Endodermal cell (in vitro differentiated cells): ENCODE measurements at regions not wholly inside any gene's neighbourhood (a gene's known extent, or its start where the extent isn't known, plus 50 kb on each side); places are given as distances from the start of the nearest gene placed in this dataset.
A peak's percentile ranks its signal among the peaks of the same experiment; 100 is the strongest.

ENCODE experiments used
- DNase-seq: peaks from one replicate; pipeline ENCODE4 v3.0.0-alpha.2; 2017
- H3K27ac ChIP-seq: 2 replicates; pipeline ENCODE4 v1.5.1; 2013; ENCODE audit warnings: mild to moderate bottlenecking, low read depth, low read length, moderate library complexity
- H3K27me3 ChIP-seq: 2 replicates; pipeline ENCODE4 v1.6.1; 2013; ENCODE audit warnings: mild to moderate bottlenecking, low read length, moderate library complexity; ENCODE audit not compliant: insufficient read depth, control insufficient read depth, poor library complexity, severe bottlenecking
- H3K36me3 ChIP-seq: 2 replicates; pipeline ENCODE4 v1.7.0; 2013; ENCODE audit warnings: mild to moderate bottlenecking, low read length, moderate library complexity; ENCODE audit not compliant: control insufficient read depth, insufficient read depth
- H3K4me1 ChIP-seq: one replicate; pipeline ENCODE4 v1.7.0; 2013; ENCODE audit warnings: low read length; ENCODE audit not compliant: control insufficient read depth, insufficient read depth
- H3K4me3 ChIP-seq: 2 replicates; pipeline ENCODE4 v1.5.1; 2013; ENCODE audit warnings: mild to moderate bottlenecking, low read length, moderate library complexity
- H3K9ac ChIP-seq: 2 replicates; pipeline ENCODE4 v1.6.1; 2013; ENCODE audit warnings: mild to moderate bottlenecking, low read length, moderate library complexity; ENCODE audit not compliant: poor library complexity, severe bottlenecking; ENCODE audit errors: extremely low read depth
- H3K9me3 ChIP-seq: 2 replicates; pipeline ENCODE4 v1.6.1; 2013; ENCODE audit warnings: mild to moderate bottlenecking, low read length, moderate library complexity; ENCODE audit not compliant: control insufficient read depth
- H3K27ac Mint-ChIP-seq: 2 replicates; pipeline ENCODE4 v1.8.0; 2020; ENCODE audit warnings: mixed read lengths
- H3K27me3 Mint-ChIP-seq: 2 replicates; pipeline ENCODE4 v1.8.0; 2021; ENCODE audit warnings: mild to moderate bottlenecking, mixed read lengths; ENCODE audit not compliant: insufficient read depth
- H3K36me3 Mint-ChIP-seq: 2 replicates; pipeline ENCODE4 v1.8.0; 2020; ENCODE audit warnings: low read depth, mixed read lengths
- H3K4me1 Mint-ChIP-seq: 2 replicates; pipeline ENCODE4 v1.8.0; 2020; ENCODE audit warnings: mixed read lengths
- H3K4me3 Mint-ChIP-seq: 2 replicates; pipeline ENCODE4 v1.8.0; 2020; ENCODE audit warnings: mild to moderate bottlenecking, moderate library complexity, mixed read lengths
- H3K9me3 Mint-ChIP-seq: 2 replicates; pipeline ENCODE4 v1.8.0; 2020; ENCODE audit warnings: mild to moderate bottlenecking, mixed read lengths
- WGBS, 2 experiments: methylation state at CpG; one replicate each; pipeline versions ENCODE4 v1.1.5 to v1.1.7; 2013; ENCODE audit warnings: missing lambda C conversion rate in 2 of 2, mixed read lengths in 1 of 2; ENCODE audit not compliant: insufficient coverage in 1 of 2, insufficient read length in 1 of 2; 5-methylcytosine and 5-hydroxymethylcytosine counted together
- TF ChIP-seq, protein P1 (sequence below): fragments of 200-600 bp; sonication (generic); conservative IDR thresholded peaks from 2 replicates; pipeline ENCODE4 v1.5.0; 2021; ENCODE audit warnings: antibody characterized with exemption, mild to moderate bottlenecking

DNA sequence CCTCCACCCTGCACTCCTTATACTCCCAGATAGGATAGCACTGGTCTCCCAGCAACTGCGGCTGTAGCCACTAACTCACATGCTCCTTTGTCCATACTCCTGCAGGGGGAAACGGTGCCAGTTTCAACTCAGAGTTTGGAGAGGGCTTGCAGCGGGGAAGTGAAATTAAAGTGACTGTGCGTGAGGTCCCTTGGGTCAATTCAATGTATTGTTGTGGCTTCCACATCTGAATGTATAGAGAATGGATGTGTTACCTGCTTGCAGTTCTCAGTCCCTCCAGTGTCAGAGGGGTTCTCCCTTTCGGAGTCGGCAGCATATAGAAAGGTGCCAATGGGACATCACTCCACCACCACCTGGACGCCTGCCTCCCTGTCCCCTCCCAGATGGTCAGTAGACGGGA, 93.6 kb upstream of the CNKSR3 start:
- WGBS, 2 experiments, result 78 to 85% methylated on average over 4 to 8 of the region's 8 CpGs
- TF ChIP-seq, protein P1, sequence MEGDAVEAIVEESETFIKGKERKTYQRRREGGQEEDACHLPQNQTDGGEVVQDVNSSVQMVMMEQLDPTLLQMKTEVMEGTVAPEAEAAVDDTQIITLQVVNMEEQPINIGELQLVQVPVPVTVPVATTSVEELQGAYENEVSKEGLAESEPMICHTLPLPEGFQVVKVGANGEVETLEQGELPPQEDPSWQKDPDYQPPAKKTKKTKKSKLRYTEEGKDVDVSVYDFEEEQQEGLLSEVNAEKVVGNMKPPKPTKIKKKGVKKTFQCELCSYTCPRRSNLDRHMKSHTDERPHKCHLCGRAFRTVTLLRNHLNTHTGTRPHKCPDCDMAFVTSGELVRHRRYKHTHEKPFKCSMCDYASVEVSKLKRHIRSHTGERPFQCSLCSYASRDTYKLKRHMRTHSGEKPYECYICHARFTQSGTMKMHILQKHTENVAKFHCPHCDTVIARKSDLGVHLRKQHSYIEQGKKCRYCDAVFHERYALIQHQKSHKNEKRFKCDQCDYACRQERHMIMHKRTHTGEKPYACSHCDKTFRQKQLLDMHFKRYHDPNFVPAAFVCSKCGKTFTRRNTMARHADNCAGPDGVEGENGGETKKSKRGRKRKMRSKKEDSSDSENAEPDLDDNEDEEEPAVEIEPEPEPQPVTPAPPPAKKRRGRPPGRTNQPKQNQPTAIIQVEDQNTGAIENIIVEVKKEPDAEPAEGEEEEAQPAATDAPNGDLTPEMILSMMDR, result no peak
- no peaks in the 10 kb centered on the region for H3K36me3 ChIP-seq
- H3K9ac ChIP-seq, result no peak overlapping the region
- no peak overlapping the region for H3K4me3 Mint-ChIP-seq
- no peaks in the 10 kb centered on the region for H3K4me1 ChIP-seq
- DNase-seq, result peak; percentile 64
- H3K4me3 ChIP-seq, result no peak overlapping the region
- H3K9me3 ChIP-seq, result no peaks in the 10 kb centered on the region
- no peaks in the 10 kb centered on the region for H3K36me3 Mint-ChIP-seq
- peaks cover 2% of the 10 kb centered on the region for H3K27me3 Mint-ChIP-seq
- no peaks in the 10 kb centered on the region for H3K27me3 ChIP-seq
- no peaks in the 10 kb centered on the region for H3K9me3 Mint-ChIP-seq
- H3K27ac ChIP-seq, result no peak overlapping the region
- peaks cover 7% of the 10 kb centered on the region for H3K4me1 Mint-ChIP-seq
- no peak overlapping the region for H3K27ac Mint-ChIP-seq

- TF ChIP-seq, protein P1, result no peak
- no peaks in the 10 kb centered on the region for H3K27me3 ChIP-seq
- no peak overlapping the region for H3K9ac ChIP-seq
- Mint-ChIP-seq H3K36me3 (no peaks in the 10 kb centered on the region), H3K27me3 (peaks cover 2% of the 10 kb centered on the region), H3K9me3 (no peaks in the 10 kb centered on the region), H3K4me3 (no peak overlapping the region), H3K27ac (no peak overlapping the region), H3K4me1 (peaks cover 8% of the 10 kb centered on the region)
- H3K27ac ChIP-seq, result no peak overlapping the region
- 94 to 100% methylated on average over 3 to 8 of the region's 8 CpGs for WGBS, 2 experiments
- H3K4me3 ChIP-seq, result no peak overlapping the region
- DNase-seq, result no peak
- H3K9me3 ChIP-seq, result no peaks in the 10 kb centered on the region
- H3K4me1 ChIP-seq, result no peaks in the 10 kb centered on the region
- no peaks in the 10 kb centered on the region for H3K36me3 ChIP-seq
Measured at GRCh38 chr6:154605178-154605881, 94.8 kb upstream of the CNKSR3 start.

- Mint-ChIP-seq H3K9me3 (no peaks in the 10 kb centered on the region), H3K4me1 (peaks cover 11% of the 10 kb centered on the region), H3K27ac (no peak overlapping the region), H3K4me3 (no peak overlapping the region), H3K36me3 (no peaks in the 10 kb centered on the region), H3K27me3 (peaks cover 2% of the 10 kb centered on the region)
- TF ChIP-seq, protein P1, result no peak
- WGBS, 2 experiments, result 81 to 92% methylated on average over 3 to 5 of the region's 7 CpGs
- no peak for DNase-seq
- Histone ChIP-seq H3K4me3 (no peak overlapping the region), H3K36me3 (no peaks in the 10 kb centered on the region), H3K9me3 (no peaks in the 10 kb centered on the region), H3K9ac (no peak overlapping the region), H3K27me3 (no peaks in the 10 kb centered on the region), H3K27ac (no peak overlapping the region), H3K4me1 (no peaks in the 10 kb centered on the region)
Measured at GRCh38 chr6:154605882-154606370, 95.4 kb upstream of the CNKSR3 start.
